ENCODE measurements at regions not wholly inside any gene's neighbourhood (a gene's known extent, or its start where the extent isn't known, plus 50 kb on each side); places are given as distances from the start of the nearest gene placed in this dataset.
A peak's percentile ranks its signal among the peaks of the same experiment; 100 is the strongest.

- no peak for TF ChIP-seq CTCF (conservative IDR thresholded peaks at IDR 0.05)
- H3K27ac ChIP-seq, result no peak overlapping the region
Measured at GRCh38 chr3:74271541-74271940, 342.9 kb downstream of the CNTN3 start.

- TF ChIP-seq CTCF (conservative IDR thresholded peaks at IDR 0.05), result no peak
- no peak overlapping the region for H3K27ac ChIP-seq
Measured at GRCh38 chr3:74269689-74270088, 344.8 kb downstream of the CNTN3 start.

GRCh38 chr3:74268753-74269152, 345.7 kb downstream of the CNTN3 start:
- no peak for TF ChIP-seq CTCF (conservative IDR thresholded peaks at IDR 0.05)
- H3K27ac ChIP-seq, result no peak overlapping the region

- no peak overlapping the region for H3K27ac ChIP-seq
- TF ChIP-seq CTCF (conservative IDR thresholded peaks at IDR 0.05), result peak; percentile 95
Measured at GRCh38 chr3:74267588-74268184, 346.8 kb downstream of the CNTN3 start.

DNA sequence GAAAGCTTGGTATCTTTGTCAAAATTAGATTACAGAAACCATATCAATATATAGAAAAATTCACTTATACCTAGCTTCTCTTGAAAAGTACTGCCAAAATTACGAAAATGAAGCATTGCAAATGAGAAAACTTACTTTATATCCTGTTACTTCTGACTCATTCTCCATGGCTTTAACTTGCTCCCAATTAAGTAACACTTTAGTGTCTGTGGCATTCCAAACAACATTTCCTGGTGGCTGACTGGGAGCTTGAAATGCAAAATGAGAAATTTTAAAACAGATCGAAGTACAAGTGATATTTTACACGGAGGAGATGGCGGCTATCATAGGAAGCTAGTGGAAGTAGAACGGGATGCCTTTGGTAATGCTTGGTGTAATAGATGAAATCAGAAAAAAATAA, 347.3 kb downstream of the CNTN3 start:
- TF ChIP-seq CTCF (conservative IDR thresholded peaks at IDR 0.05), result no peak
- H3K27ac ChIP-seq, result no peak overlapping the region

GRCh38 chr3:74265069-74265468, 349.4 kb downstream of the CNTN3 start:
- H3K27ac ChIP-seq, result no peak overlapping the region

DNA sequence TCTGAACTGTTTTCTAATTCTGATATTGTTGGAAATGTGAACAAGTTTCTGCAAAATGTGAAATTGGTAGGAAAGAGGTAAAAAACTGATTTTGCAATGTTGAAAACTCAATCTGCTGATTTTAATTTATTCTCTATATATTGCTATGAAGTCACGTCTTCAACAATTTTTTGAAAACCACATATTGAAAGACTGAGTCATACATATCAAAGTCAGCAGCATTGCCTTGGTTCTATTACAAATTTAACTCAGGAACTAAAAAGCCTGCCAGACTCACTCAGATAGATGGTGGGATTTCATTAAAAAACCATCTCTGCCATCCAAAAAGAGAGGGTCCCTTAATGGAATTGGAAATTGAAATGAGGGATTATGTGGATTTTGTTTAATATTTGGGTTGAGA, 351.4 kb downstream of the CNTN3 start:
- TF ChIP-seq CTCF (conservative IDR thresholded peaks at IDR 0.05), result no peak
- H3K27ac ChIP-seq, result no peak overlapping the region

More at GRCh38 chr3:74265069-74265468, 349.4 kb downstream of the CNTN3 start:
- no peak for TF ChIP-seq CTCF (conservative IDR thresholded peaks at IDR 0.05)
